ENCODE measurements at regions not wholly inside any gene's neighbourhood (a gene's known extent, or its start where the extent isn't known, plus 50 kb on each side); places are given as distances from the start of the nearest gene placed in this dataset.

DNA sequence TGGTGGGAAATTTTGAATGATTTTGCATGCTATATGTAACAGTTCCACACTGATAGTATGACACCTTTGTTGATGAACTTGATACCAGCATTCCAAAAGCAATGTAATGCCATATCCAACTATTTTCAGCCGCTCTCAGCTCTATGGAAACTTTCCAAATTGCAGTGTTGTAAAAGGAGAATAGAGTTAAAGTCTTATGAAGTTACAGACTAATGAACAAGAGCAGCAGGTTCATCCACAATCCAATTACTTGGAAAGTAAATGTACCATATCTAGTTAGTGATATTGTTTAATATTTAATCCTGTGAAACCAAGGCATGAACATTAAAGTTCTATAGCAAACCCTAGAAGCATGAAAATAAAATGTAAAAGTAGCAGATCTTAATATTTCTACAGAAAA, 418.2 kb downstream of the TUSC1 start:
- Histone ChIP-seq H3K9me3 (ENCODE audit: control insufficient read depth, low read length) (no peaks in the 10 kb centered on the region), H3K4me3 (ENCODE audit: low read depth, low read length) (no peak overlapping the region), H3K27me3 (ENCODE audit: control insufficient read depth, insufficient read depth, low read length) (no peaks in the 10 kb centered on the region), H3K9ac (no peak overlapping the region), H3K27ac (no peak overlapping the region), H3K36me3 (ENCODE audit: control insufficient read depth, insufficient read depth, low read length) (no peaks in the 10 kb centered on the region), H3K79me2 (no peaks in the 10 kb centered on the region), H3K4me2 (ENCODE audit: low read length) (no peak overlapping the region), H3K4me1 (no peaks in the 10 kb centered on the region), H2AFZ (no peak overlapping the region)
- TF ChIP-seq, protein P1, sequence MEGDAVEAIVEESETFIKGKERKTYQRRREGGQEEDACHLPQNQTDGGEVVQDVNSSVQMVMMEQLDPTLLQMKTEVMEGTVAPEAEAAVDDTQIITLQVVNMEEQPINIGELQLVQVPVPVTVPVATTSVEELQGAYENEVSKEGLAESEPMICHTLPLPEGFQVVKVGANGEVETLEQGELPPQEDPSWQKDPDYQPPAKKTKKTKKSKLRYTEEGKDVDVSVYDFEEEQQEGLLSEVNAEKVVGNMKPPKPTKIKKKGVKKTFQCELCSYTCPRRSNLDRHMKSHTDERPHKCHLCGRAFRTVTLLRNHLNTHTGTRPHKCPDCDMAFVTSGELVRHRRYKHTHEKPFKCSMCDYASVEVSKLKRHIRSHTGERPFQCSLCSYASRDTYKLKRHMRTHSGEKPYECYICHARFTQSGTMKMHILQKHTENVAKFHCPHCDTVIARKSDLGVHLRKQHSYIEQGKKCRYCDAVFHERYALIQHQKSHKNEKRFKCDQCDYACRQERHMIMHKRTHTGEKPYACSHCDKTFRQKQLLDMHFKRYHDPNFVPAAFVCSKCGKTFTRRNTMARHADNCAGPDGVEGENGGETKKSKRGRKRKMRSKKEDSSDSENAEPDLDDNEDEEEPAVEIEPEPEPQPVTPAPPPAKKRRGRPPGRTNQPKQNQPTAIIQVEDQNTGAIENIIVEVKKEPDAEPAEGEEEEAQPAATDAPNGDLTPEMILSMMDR (IDR thresholded peaks at IDR 0.05) = no peak

- H3K4me3 ChIP-seq (ENCODE audit: low read depth, low read length) = no peak overlapping the region
- no peak overlapping the region for H3K9ac ChIP-seq
- H2AFZ ChIP-seq = no peak overlapping the region
- H3K79me2 ChIP-seq = no peaks in the 10 kb centered on the region
- no peak overlapping the region for H3K27ac ChIP-seq
- H3K4me2 ChIP-seq (ENCODE audit: low read length) = no peak overlapping the region
- no peaks in the 10 kb centered on the region for H3K4me1 ChIP-seq
- TF ChIP-seq, protein P1 (IDR thresholded peaks at IDR 0.05) = no peak
- H3K36me3 ChIP-seq (ENCODE audit: control insufficient read depth, insufficient read depth, low read length) = no peaks in the 10 kb centered on the region
- no peaks in the 10 kb centered on the region for H3K27me3 ChIP-seq (ENCODE audit: control insufficient read depth, insufficient read depth, low read length)
- H3K9me3 ChIP-seq (ENCODE audit: control insufficient read depth, low read length) = no peaks in the 10 kb centered on the region
Measured at GRCh38 chr9:25255216-25255615, 423.0 kb downstream of the TUSC1 start.

- no peaks in the 10 kb centered on the region for H3K79me2 ChIP-seq
- no peak overlapping the region for H3K4me2 ChIP-seq (ENCODE audit: low read length)
- H3K4me1 ChIP-seq = no peaks in the 10 kb centered on the region
- H3K9me3 ChIP-seq (ENCODE audit: control insufficient read depth, low read length) = no peaks in the 10 kb centered on the region
- H3K36me3 ChIP-seq (ENCODE audit: control insufficient read depth, insufficient read depth, low read length) = no peaks in the 10 kb centered on the region
- no peak overlapping the region for H3K9ac ChIP-seq
- no peak overlapping the region for H3K4me3 ChIP-seq (ENCODE audit: low read depth, low read length)
- TF ChIP-seq, protein P1 (IDR thresholded peaks at IDR 0.05) = no peak
- no peak overlapping the region for H2AFZ ChIP-seq
- no peak overlapping the region for H3K27ac ChIP-seq
- no peaks in the 10 kb centered on the region for H3K27me3 ChIP-seq (ENCODE audit: control insufficient read depth, insufficient read depth, low read length)
Measured at GRCh38 chr9:25254051-25254450, 424.2 kb downstream of the TUSC1 start.

DNA sequence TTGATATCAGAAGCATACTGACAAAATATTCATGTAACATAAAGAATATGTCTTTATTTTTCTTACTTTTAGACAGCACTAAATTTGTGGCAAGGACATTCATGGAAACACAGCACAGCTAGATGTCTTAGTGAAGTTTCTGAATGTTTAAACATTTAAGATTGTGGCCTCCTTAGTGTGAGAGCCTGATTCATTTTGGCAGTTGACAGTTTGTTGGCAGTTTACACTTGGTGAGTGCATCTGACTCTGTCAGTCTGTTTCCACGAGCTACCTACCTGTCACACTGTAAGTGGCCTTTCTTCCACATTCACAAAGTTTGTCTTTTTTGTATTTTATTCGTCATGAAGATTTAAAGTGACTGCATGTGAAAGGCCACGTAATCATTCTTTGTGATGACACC, 436.8 kb downstream of the TUSC1 start:
- Histone ChIP-seq H3K27me3 (ENCODE audit: control insufficient read depth, insufficient read depth, low read length) (no peaks in the 10 kb centered on the region), H3K4me3 (ENCODE audit: low read depth, low read length) (no peak overlapping the region), H3K9me3 (ENCODE audit: control insufficient read depth, low read length) (no peaks in the 10 kb centered on the region), H3K9ac (no peak overlapping the region), H3K4me1 (no peaks in the 10 kb centered on the region), H3K4me2 (ENCODE audit: low read length) (no peak overlapping the region), H3K36me3 (ENCODE audit: control insufficient read depth, insufficient read depth, low read length) (no peaks in the 10 kb centered on the region), H3K27ac (no peak overlapping the region), H3K79me2 (no peaks in the 10 kb centered on the region), H2AFZ (no peak overlapping the region)
- TF ChIP-seq, protein P1 (IDR thresholded peaks at IDR 0.05) = no peak

- Histone ChIP-seq H3K4me1 (no peaks in the 10 kb centered on the region), H3K27me3 (ENCODE audit: control insufficient read depth, insufficient read depth, low read length) (no peaks in the 10 kb centered on the region), H3K36me3 (ENCODE audit: control insufficient read depth, insufficient read depth, low read length) (no peaks in the 10 kb centered on the region), H2AFZ (no peak overlapping the region), H3K4me2 (ENCODE audit: low read length) (no peak overlapping the region), H3K9ac (no peak overlapping the region), H3K27ac (no peak overlapping the region), H3K9me3 (ENCODE audit: control insufficient read depth, low read length) (peaks cover 3% of the 10 kb centered on the region), H3K79me2 (no peaks in the 10 kb centered on the region), H3K4me3 (ENCODE audit: low read depth, low read length) (no peak overlapping the region)
- TF ChIP-seq, protein P1 (IDR thresholded peaks at IDR 0.05) = no peak
Measured at GRCh38 chr9:25226901-25227686, 451.1 kb downstream of the TUSC1 start.
